GM06990 (cell line): ENCODE measurements at regions not wholly inside any gene's neighbourhood (a gene's known extent, or its start where the extent isn't known, plus 50 kb on each side); places are given as distances from the start of the nearest gene placed in this dataset.
A peak's percentile ranks its signal among the peaks of the same experiment; 100 is the strongest.

Experiments
- DNase-seq: peaks from one replicate; pipeline ENCODE4 v3.0.0-alpha.2; 2011; ENCODE audit not compliant: insufficient read length; ENCODE audit errors: extremely low read depth
- H3K27me3 ChIP-seq: replicated peaks from 2 replicates; pipeline ENCODE4 v1.6.0; 2011; ENCODE audit warnings: low read length; ENCODE audit not compliant: control insufficient read depth, insufficient read depth
- H3K36me3 ChIP-seq: 2 replicates; pipeline ENCODE4 v1.5.1; 2011; ENCODE audit warnings: low read length; ENCODE audit not compliant: control insufficient read depth, insufficient read depth
- H3K4me3 ChIP-seq: replicated peaks from 2 replicates; pipeline ENCODE4 v1.5.1; 2011; ENCODE audit warnings: low read depth, mild to moderate bottlenecking, control low read depth, low read length
- TF ChIP-seq, protein P1 (sequence below): IDR thresholded peaks from 2 replicates; pipeline ENCODE4 v1.5.1; 2011; ENCODE audit warnings: low read length, control low read depth, mild to moderate bottlenecking, inconsistent platforms; ENCODE audit not compliant: insufficient read depth, poor library complexity, severe bottlenecking

DNA sequence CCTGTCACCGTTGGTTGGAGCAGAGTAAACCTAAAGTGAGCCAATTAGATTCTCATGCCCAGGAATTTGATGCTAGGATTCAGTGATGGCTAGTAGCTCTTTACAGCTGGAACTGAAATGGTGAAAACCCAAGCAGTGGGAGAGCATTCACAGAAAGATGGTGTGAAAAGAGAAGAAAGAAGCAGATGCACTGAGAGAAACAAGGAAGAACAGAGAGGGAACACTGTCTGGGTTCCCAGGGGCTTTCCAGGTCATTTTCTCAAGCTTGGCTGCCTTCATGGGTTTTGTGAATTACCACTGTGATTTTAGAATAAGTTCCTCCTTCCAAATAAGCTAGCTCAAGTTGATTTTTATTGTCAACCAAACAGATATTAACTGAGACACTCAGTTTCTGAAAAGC lies 104.1 kb upstream of the AKIRIN2 start:
- Histone ChIP-seq H3K36me3 (no peaks in the 10 kb centered on the region), H3K27me3 (no peaks in the 10 kb centered on the region), H3K4me3 (no peak overlapping the region)
- DNase-seq: peak; percentile 52
- TF ChIP-seq, protein P1, sequence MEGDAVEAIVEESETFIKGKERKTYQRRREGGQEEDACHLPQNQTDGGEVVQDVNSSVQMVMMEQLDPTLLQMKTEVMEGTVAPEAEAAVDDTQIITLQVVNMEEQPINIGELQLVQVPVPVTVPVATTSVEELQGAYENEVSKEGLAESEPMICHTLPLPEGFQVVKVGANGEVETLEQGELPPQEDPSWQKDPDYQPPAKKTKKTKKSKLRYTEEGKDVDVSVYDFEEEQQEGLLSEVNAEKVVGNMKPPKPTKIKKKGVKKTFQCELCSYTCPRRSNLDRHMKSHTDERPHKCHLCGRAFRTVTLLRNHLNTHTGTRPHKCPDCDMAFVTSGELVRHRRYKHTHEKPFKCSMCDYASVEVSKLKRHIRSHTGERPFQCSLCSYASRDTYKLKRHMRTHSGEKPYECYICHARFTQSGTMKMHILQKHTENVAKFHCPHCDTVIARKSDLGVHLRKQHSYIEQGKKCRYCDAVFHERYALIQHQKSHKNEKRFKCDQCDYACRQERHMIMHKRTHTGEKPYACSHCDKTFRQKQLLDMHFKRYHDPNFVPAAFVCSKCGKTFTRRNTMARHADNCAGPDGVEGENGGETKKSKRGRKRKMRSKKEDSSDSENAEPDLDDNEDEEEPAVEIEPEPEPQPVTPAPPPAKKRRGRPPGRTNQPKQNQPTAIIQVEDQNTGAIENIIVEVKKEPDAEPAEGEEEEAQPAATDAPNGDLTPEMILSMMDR: no peak

DNA sequence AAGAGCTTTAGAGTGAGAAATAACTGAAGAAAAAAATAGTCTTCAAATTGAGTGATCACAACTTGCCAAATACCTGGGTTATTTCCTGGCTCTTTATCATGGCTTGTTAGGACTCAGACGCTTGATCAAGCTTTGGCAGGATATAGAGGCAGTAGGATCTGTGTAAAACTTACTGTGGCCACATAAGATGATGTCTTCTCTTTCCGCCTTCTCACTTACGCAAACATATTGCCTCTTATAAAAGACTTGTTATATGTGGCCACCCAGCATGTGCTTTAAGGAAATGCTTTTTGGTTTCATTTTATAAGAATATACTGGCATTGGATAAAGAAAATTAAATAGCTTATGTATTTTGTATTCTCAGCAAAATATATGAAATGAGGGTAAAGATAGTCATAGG lies 101.8 kb upstream of the AKIRIN2 start:
- no peaks in the 10 kb centered on the region for H3K27me3 ChIP-seq
- TF ChIP-seq, protein P1: no peak
- no peak overlapping the region for H3K4me3 ChIP-seq
- H3K36me3 ChIP-seq: no peaks in the 10 kb centered on the region
- no peak for DNase-seq

DNA sequence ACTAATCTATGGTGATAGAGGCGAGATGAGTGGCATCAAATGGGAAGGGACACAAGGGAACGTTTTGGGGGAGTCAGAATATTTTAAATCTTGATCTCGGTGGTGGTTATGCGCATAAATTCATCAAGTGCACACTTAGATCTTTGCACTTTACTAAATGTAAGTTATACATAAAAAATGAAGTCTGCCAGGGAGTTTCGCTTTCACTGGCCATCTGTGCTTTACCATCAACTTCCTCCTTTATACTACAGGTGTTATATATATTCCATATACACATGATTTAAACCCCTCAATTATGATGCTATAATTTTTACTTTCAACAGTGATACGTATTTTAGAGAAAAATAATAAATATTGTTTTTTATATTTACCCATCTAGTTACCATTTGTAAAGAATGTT lies 97.6 kb upstream of the AKIRIN2 start:
- no peaks in the 10 kb centered on the region for H3K27me3 ChIP-seq
- no peaks in the 10 kb centered on the region for H3K36me3 ChIP-seq
- DNase-seq: peak; percentile 48
- H3K4me3 ChIP-seq: no peak overlapping the region
- TF ChIP-seq, protein P1: no peak

DNA sequence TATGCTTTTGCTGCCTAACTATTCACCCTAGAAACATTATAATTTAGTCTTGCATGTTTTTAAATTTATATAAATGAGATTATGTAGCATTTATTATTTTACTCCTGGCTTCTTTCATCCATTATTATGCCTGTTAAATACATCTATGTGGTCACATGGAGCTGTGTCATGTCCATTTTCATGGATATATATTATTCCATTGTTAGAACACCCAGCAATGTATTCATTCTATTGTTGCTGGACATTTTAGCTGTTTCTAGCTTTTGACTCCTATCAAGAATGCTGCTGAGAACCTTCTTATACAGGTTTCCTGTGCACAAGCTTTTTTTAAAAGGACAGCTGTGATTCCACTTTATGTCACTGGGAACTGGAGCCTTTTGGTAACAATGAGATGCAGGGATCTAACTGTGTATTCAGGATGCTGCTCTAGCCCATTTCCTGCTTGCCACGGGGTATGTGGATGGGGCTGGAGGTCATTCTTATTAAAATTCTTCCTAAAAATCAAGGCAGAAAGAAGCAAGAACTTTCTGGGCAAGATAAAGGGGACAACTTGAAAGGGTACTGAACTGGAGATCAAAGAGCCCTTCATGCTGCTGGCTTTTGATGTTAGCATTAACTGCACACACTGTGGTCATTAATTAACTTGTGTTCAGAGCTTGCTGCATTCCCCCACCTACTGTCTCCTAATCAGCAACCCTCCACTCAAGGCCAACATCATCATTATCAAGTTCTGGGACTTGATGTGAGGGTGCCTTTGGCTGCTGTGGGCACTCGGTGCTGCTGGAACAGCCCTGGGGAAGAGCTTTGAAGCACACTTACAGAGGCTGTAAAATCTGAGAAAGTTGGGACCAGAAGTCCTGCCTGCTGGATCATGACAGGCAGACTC lies 96.6 kb upstream of the AKIRIN2 start:
- no peaks in the 10 kb centered on the region for H3K27me3 ChIP-seq
- DNase-seq: no peak
- H3K36me3 ChIP-seq: no peaks in the 10 kb centered on the region
- TF ChIP-seq, protein P1: no peak
- no peak overlapping the region for H3K4me3 ChIP-seq

DNA sequence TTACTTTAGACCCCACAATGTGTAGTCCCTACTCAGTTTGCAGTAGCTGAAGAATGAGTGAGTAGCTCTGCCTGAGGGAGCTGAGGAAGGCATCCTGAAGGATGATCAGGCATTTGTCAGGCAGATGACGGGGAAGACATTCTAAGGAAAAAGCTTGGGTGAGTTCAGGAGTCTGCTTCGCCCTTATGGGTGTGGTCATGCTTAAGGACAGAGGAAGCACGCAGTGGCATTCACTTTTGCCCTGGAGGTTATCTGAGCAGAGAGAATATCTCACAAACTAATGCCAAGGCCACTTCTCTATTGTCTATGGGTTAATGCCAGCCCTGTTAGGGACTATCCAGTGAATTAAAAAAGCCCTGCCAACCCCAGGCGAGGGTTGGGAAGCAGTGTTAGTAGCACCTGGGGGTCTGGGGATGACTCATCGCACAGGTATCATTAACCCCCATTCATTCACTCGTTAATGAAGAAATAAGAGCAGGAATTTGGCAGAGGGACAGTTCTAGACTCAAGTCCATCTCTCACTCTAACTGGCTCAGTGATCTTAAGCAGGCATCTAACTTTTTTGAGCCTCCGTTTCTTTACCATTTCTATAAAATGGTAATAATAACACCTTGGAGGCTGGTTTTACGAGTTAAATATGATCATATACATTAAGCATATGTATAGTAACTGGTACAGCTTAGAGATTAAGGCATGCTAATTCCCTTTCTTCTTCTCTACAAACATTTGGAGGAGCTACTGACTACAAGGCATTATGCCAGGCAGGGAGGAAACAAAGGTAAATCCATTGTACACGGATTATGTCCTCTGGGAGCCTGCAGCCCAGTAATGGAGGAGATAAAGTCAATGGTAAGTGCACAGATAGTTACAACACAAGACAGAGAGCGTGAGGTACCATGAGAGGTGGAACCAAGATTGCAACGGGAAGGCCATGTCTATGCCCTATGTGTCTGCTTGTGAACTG lies 93.2 kb upstream of the AKIRIN2 start:
- TF ChIP-seq, protein P1: no peak
- Histone ChIP-seq H3K4me3 (no peak overlapping the region), H3K27me3 (no peaks in the 10 kb centered on the region), H3K36me3 (no peaks in the 10 kb centered on the region)
- DNase-seq: no peak
